NOMO-1 (cell line): ENCODE measurements at regions not wholly inside any gene's neighbourhood (a gene's known extent, or its start where the extent isn't known, plus 50 kb on each side); places are given as distances from the start of the nearest gene placed in this dataset.
A peak's percentile ranks its signal among the peaks of the same experiment; 100 is the strongest.
"Not testable (repeated sequence)": the region's sequence is repeated elsewhere in the genome, so short reads cannot be mapped to it uniquely, and the experiment has no call there.

Source experiments
- DNase-seq, 2 experiments: peaks; one replicate each; lab custom pipeline; 2025; ENCODE audit not compliant: unreplicated experiment in 2 of 2; lab: John Stamatoyannopoulos, UW

- no peak for DNase-seq
Measured at GRCh38 chr2:226540204-226540994, 259.2 kb downstream of the IRS1 start.

GRCh38 chr2:226536410-226536809 lies 263.2 kb downstream of the IRS1 start:
- DNase-seq = no peak

DNA sequence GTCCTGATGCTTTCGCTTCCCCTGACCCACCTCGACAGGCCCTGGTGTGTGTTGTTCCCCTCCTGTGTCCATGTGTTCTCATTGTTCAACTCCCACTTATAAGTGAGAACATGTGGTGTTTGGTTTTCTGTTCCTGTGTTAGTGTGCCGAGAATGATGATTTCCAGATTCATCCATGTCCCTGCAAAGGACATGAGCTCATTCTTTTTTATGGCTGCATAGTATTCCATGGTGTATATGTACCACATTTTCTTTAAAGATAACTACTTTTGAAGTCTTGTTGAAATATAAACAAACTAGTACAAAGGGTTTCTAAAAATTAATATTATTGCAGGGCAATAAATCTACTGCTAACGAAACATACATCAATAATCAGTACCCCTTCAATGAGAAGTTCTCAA lies 266.6 kb downstream of the IRS1 start:
- DNase-seq = not testable (repeated sequence)

DNA sequence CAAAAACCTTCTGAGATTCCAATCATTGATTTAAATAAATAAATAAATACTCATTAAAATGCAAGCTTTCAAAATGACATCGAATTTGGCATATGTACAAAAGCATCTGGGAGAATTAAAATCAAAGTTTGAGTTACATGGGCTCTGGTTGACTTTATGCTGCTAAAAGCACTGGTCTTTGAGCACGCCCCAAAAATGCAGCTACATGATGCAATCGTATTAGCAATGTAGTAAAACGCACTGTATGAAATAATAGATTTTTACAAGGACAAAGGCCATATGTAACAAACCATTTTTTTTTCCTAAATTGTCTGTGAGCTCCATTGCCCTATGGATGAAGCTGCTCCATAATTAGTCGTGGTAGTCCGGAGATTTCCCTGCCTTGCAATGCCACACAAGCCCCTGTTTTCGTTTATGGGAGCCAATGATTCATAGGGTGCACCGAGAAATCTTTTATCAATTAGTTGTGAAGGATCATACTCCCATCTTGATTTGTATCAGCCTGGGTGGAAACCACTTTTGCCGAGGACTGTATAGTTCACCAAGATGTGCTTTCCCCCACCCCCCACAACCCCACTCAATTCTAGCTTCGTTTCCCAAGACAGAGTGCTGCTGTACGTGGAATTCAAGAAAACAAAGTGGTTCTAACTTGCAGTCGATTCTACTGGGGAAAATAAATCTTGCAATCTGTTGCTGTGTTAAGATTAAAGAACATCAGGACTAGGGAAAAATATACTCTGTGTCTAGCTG lies 268.4 kb downstream of the IRS1 start:
- no peak for DNase-seq

GRCh38 chr2:226529556-226529955 lies 270.1 kb downstream of the IRS1 start:
- DNase-seq = no peak

DNA sequence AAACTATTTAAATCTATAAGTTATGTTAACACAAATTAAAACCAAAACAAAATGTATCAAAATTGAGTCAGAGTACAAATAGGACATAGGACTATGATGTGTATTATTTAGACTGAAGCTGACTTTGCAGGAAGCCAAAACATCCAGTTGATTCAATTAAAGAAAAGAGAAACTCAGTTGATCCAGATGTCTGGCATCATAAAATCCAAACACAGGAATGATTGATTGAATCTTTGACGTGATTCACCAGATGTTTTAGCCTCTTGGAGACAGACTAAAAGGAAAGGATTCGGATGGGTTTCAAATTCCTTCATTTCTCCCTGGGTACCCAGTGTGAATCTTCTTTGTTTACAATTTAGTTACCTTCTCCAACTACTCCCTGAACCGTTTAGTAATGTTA lies 272.9 kb downstream of the IRS1 start:
- no peak for DNase-seq

- peak in 1 of 2 experiments; percentile 4 for DNase-seq
Measured at GRCh38 chr2:226524381-226524843, 275.2 kb downstream of the IRS1 start.

DNA sequence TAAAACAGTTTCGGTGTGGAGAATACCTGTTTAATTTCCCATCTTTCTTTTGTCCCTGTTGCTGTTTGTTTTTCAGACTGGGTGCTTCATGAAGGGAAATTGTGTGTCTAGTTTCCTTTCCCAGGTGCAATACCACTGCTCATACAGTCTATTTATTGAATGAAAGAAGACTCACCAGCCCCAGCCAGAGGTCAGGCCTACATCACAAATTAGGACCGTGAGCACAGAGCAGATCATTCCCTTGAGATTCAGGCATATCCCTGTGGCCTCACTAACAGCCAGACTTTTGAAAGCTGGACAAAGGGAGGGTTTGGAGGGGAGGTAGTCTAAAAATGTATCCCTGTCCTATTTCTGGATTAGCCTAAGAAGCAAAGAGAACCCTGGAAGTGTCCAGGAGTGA lies 278.9 kb downstream of the IRS1 start:
- DNase-seq = no peak

GRCh38 chr2:226515344-226516055 lies 284.1 kb downstream of the IRS1 start:
- DNase-seq = no peak

DNA sequence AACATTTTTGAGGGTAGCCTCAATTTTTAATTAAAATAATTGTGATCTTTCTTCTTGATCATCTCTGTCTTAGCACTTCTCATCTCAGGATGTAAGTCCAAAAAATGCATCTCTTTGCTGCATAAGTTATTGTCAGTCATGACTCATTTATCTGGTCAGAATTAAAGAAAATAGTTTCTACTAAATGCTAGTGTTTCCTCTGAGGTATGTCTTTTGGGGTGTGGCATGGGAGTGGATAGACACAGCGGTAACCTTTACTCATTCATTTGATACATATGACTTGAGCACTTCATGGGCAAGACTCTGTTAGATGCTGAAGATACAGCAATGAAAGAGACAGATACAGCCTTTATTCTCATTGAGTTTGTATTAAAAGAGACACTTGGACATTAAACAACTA lies 284.7 kb downstream of the IRS1 start:
- no peak for DNase-seq

GRCh38 chr2:226511311-226511710 lies 288.3 kb downstream of the IRS1 start:
- DNase-seq = no peak

GRCh38 chr2:226508683-226509082 lies 290.9 kb downstream of the IRS1 start:
- DNase-seq = no peak

DNA sequence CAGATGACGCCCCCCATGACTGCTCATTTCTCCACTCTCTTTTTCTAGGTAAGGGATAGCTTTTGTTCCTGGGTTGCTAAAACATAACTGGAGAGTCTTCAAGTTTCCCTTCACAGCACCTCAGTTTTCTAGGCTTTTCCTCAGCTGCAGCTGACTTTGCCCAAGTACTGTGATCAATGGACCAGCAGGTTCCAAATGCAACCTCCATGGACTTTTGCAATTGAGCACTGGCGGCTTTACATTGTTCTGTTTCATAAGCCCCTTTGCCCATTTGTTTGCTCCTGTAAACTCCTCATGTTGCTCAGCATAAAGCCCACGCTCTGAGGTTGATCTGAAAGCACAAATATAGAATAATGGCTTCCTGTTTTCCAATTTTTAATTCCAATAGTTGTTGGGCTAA lies 291.6 kb downstream of the IRS1 start:
- DNase-seq = no peak

GRCh38 chr2:226497146-226497909 lies 302.3 kb downstream of the IRS1 start:
- no peak for DNase-seq

- DNase-seq = no peak
Measured at GRCh38 chr2:226496273-226496550, 303.4 kb downstream of the IRS1 start.

DNA sequence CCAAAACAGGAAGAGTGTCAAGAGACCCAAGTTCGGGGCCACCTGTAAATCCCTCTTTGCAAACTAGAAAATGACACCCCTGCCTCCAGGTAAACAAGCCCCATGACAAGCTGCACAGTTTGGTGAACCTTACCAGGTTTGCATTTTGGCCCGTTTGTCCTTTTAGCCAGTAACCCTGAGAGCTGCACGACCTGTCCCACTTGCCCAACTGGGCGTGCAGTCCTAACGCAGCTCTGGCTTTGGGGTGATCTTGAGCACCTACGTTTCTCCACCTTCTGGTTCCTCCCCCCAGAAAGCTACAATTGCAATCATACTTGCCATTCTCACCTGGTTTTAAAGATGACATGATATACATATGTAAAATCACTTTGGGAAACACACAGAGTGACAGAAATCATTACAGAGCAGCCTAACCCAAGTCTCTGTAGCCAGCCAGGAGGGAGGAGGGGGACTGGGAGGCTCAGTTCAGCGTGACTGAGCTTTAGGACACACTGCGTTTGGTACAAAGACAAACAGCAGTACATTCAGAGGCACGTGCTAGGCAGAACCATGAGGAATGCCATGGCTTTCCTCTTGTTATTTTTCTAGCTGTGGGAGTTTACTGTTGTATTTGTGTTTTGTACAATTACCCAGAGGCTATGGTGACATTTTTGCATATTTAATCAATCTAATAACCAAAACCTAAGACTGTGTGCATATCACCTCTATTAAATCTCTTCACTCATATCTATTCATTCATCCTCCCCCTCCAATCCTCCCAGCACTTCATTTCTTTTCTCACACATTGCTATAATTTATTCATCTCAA lies 304.0 kb downstream of the IRS1 start:
- no peak for DNase-seq

- no peak for DNase-seq
Measured at GRCh38 chr2:226491112-226491511, 308.5 kb downstream of the IRS1 start.

DNA sequence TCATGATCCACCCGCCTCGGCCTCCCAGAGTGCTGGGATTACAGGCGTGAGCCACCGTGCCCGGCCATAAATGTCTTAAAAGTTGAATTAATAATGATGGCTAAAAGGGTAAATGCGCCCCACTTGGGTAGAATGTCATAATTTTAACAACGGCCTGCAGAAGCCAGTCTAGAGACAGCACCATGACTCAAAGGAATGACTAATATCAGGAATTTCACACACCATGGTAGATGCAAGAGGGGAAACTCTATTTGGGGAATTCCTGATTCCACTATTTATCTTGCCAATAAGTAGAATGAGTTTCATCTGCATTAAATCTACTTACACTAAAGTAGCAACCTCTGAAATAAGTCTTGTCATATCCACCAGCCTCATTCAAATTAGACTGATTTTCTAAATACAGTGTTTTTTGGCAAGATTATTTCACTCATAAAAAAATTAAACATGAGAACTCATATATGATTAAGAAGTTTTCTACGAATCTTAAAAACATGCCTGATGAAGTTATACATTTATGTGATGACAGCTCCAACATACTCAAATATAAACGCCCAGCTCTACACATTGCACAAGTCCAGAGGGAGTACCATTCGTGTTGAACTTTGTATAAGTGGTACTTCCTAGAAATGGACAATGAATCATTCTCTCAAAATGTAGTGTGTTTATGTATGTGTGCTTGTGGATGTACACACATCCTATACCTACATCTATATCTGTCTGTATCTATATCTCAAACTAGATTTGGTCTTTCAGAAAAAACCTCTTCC lies 309.7 kb downstream of the IRS1 start:
- DNase-seq = no peak

- no peak for DNase-seq
Measured at GRCh38 chr2:226488034-226488433, 311.6 kb downstream of the IRS1 start.
